ENCODE measurements at regions not wholly inside any gene's neighbourhood (a gene's known extent, or its start where the extent isn't known, plus 50 kb on each side); places are given as distances from the start of the nearest gene placed in this dataset.

GRCh38 chr3:35137612-35138011, 501.7 kb upstream of the ARPP21 start:
- TF ChIP-seq CTCF (IDR thresholded peaks at IDR 0.05) (no peak), POLR2AphosphoS5 (IDR thresholded peaks at IDR 0.05; ENCODE audit: low read depth, low read length) (no peak), TCF7L2 (IDR thresholded peaks at IDR 0.05; ENCODE audit: low read depth, low read length) (no peak)
